ENCODE measurements at regions not wholly inside any gene's neighbourhood (a gene's known extent, or its start where the extent isn't known, plus 50 kb on each side); places are given as distances from the start of the nearest gene placed in this dataset.

GRCh38 chr9:87108661-87109060, 161.4 kb upstream of the GAS1 start:
- Mint-ChIP-seq H3K27ac (no peak overlapping the region), H3K4me1 (no peaks in the 10 kb centered on the region), H3K27me3 (ENCODE audit: low read depth in 2 of 2) (peaks cover 9 to 29% of the 10 kb centered on the region in 2 donors), H3K4me3 (no peak overlapping the region), H3K36me3 (no peaks in the 10 kb centered on the region), H3K9me3 (peaks cover 0 to 3% of the 10 kb centered on the region in 2 donors)
- intact Hi-C loops (cut with micrococcal nuclease) = no loop called here
- no peak for DNase-seq
- Histone ChIP-seq H3K9me3 (ENCODE audit: control insufficient read depth, insufficient read depth, low read length) (no peaks in the 10 kb centered on the region), H3K36me3 (ENCODE audit: control insufficient read depth, insufficient read depth, low read length) (no peaks in the 10 kb centered on the region), H3K27me3 (ENCODE audit: control insufficient read depth, insufficient read depth, low read length) (peaks cover 2% of the 10 kb centered on the region), H3K27ac (ENCODE audit: low read length) (no peak overlapping the region), H3K4me3 (ENCODE audit: low read length) (no peak overlapping the region), H3K4me1 (ENCODE audit: control insufficient read depth, insufficient read depth, low read length) (no peaks in the 10 kb centered on the region)
- WGBS (ENCODE audit: insufficient coverage) = 91% methylated on average over 1 of the region's 1 CpG
- no peak for TF ChIP-seq CTCF (IDR thresholded peaks at IDR 0.05)
- ATAC-seq = no peak

GRCh38 chr9:87109231-87109631, 161.9 kb upstream of the GAS1 start:
- Histone ChIP-seq H3K27ac (ENCODE audit: low read length) (no peak overlapping the region), H3K4me3 (ENCODE audit: low read length) (no peak overlapping the region), H3K36me3 (ENCODE audit: control insufficient read depth, insufficient read depth, low read length) (no peaks in the 10 kb centered on the region), H3K4me1 (ENCODE audit: control insufficient read depth, insufficient read depth, low read length) (no peaks in the 10 kb centered on the region), H3K9me3 (ENCODE audit: control insufficient read depth, insufficient read depth, low read length) (no peaks in the 10 kb centered on the region), H3K27me3 (ENCODE audit: control insufficient read depth, insufficient read depth, low read length) (peaks cover 2% of the 10 kb centered on the region)
- H3K9me3 Mint-ChIP-seq = peaks cover 0 to 3% of the 10 kb centered on the region in 2 donors
- no peaks in the 10 kb centered on the region for H3K4me1 Mint-ChIP-seq
- DNase-seq (no peak), ATAC-seq (no peak)
- no peak overlapping the region for H3K4me3 Mint-ChIP-seq
- H3K27me3 Mint-ChIP-seq (ENCODE audit: low read depth in 2 of 2) = peaks cover 12 to 29% of the 10 kb centered on the region in 2 donors
- H3K27ac Mint-ChIP-seq = no peak overlapping the region
- 100% methylated on average over 2 of the region's 2 CpGs for WGBS (ENCODE audit: insufficient coverage)
- TF ChIP-seq CTCF (IDR thresholded peaks at IDR 0.05) = no peak
- H3K36me3 Mint-ChIP-seq = no peaks in the 10 kb centered on the region
- intact Hi-C loops (cut with micrococcal nuclease) = no loop called here

GRCh38 chr9:87109851-87110250, 162.5 kb upstream of the GAS1 start:
- H3K27ac Mint-ChIP-seq = no peak overlapping the region

More at GRCh38 chr9:87109851-87110250, 162.5 kb upstream of the GAS1 start:
- Mint-ChIP-seq H3K4me3 (no peak overlapping the region), H3K4me1 (no peaks in the 10 kb centered on the region), H3K27me3 (ENCODE audit: low read depth in 2 of 2) (peaks cover 12 to 30% of the 10 kb centered on the region in 2 donors), H3K36me3 (no peaks in the 10 kb centered on the region), H3K9me3 (peaks cover 0 to 3% of the 10 kb centered on the region in 2 donors)
- intact Hi-C loops (cut with micrococcal nuclease) = no loop called here
- Histone ChIP-seq H3K4me3 (ENCODE audit: low read length) (no peak overlapping the region), H3K36me3 (ENCODE audit: control insufficient read depth, insufficient read depth, low read length) (no peaks in the 10 kb centered on the region), H3K27me3 (ENCODE audit: control insufficient read depth, insufficient read depth, low read length) (peaks cover 2% of the 10 kb centered on the region), H3K4me1 (ENCODE audit: control insufficient read depth, insufficient read depth, low read length) (no peaks in the 10 kb centered on the region), H3K27ac (ENCODE audit: low read length) (no peak overlapping the region), H3K9me3 (ENCODE audit: control insufficient read depth, insufficient read depth, low read length) (no peaks in the 10 kb centered on the region)
- no peak for TF ChIP-seq CTCF (IDR thresholded peaks at IDR 0.05)
- ATAC-seq (no peak), DNase-seq (no peak)
